ENCODE measurements at regions not wholly inside any gene's neighbourhood (a gene's known extent, or its start where the extent isn't known, plus 50 kb on each side); places are given as distances from the start of the nearest gene placed in this dataset.

GRCh38 chr22:25366876-25367466 lies 147.5 kb downstream of the CRYBB2 start:
- TF ChIP-seq CREB1 (CRISPR knock-in tag; IDR thresholded peaks at IDR 0.05; ENCODE audit: low read depth): no peak
- TF ChIP-seq ZNF114 (CRISPR knock-in tag; IDR thresholded peaks at IDR 0.05): no peak
- no peak for TF ChIP-seq POLR2AphosphoS5 (IDR thresholded peaks at IDR 0.05; ENCODE audit: low read depth)
- no peak for TF ChIP-seq STAT1 (IDR thresholded peaks at IDR 0.05; ENCODE audit: unreplicated experiment)
- TF ChIP-seq ZNF331 (CRISPR knock-in tag; IDR thresholded peaks at IDR 0.05; ENCODE audit: low read depth): no peak
- no peak for TF ChIP-seq ZNF462 (CRISPR knock-in tag; IDR thresholded peaks at IDR 0.05)
- no peak for TF ChIP-seq NANOG (IDR thresholded peaks at IDR 0.05; ENCODE audit: borderline replicate concordance)
- TF ChIP-seq ETS1 (IDR thresholded peaks at IDR 0.05): no peak
- no peak for TF ChIP-seq EZH2phosphoT487 (IDR thresholded peaks at IDR 0.05; ENCODE audit: unreplicated experiment)
- no peak overlapping the region for H3K4me3 Mint-ChIP-seq
- H3K27me3 Mint-ChIP-seq (ENCODE audit: insufficient read depth, low read depth, poor library complexity): peaks cover 15% of the 10 kb centered on the region
- Histone ChIP-seq H4K20me1 (replicated peaks; ENCODE audit: insufficient read depth) (peaks cover 6% of the 10 kb centered on the region), H3K4me2 (no peak overlapping the region), H3K9me2 (ENCODE audit: insufficient read depth) (no peaks in the 10 kb centered on the region), H3K4me1 (ENCODE audit: insufficient read depth) (0 out of 2 replicates have a peak, but pooled peaks cover 5% of the 10 kb centered on the region), H3K27ac (ENCODE audit: low read depth) (0 out of 2 replicates have a peak overlapping the region, but pooled peaks have one; percentile 32), H3K79me2 (replicated peaks; ENCODE audit: insufficient read depth) (0 out of 2 replicates have a peak, but pooled peaks cover 12% of the 10 kb centered on the region), H3K27me3 (ENCODE audit: insufficient read depth) (no peaks in the 10 kb centered on the region), H2AFZ (no peak overlapping the region), H3K36me3 (ENCODE audit: insufficient read depth) (no peaks in the 10 kb centered on the region), H3K4me3 (no peak overlapping the region), H3F3A (replicated peaks; ENCODE audit: low read depth) (0 out of 2 replicates have a peak, but pooled peaks cover 2% of the 10 kb centered on the region)
- no peaks in the 10 kb centered on the region for H3K9me3 Mint-ChIP-seq
- ATAC-seq (no peak), DNase-seq (ENCODE audit: low spot score) (no peak)
- peaks cover 16% of the 10 kb centered on the region for H3K4me1 Mint-ChIP-seq
- H3K27ac Mint-ChIP-seq: peak overlapping the region; percentile 67
- peaks cover 3% of the 10 kb centered on the region; the same call in 2 of the 3 replicates for H3K36me3 Mint-ChIP-seq (ENCODE audit: low read depth)

Measured in GM23338 (cell line).